WTC11 (cell line): ENCODE measurements at regions not wholly inside any gene's neighbourhood (a gene's known extent, or its start where the extent isn't known, plus 50 kb on each side); places are given as distances from the start of the nearest gene placed in this dataset.

Source experiments
- CTCF ChIP-seq: fragments of 200-600 bp; IDR thresholded peaks from 2 replicates; pipeline ENCODE4 v1.8.0; 2022; ENCODE audit warnings: antibody characterized with exemption
- E2F4 ChIP-seq: sonication (generic); formaldehyde crosslinking; IDR thresholded peaks from 2 replicates; pipeline ENCODE4 v1.8.1; 2022; ENCODE audit warnings: low read depth, mild to moderate bottlenecking, moderate library complexity, missing genetic modification reagents, borderline replicate concordance
- NR3C1 ChIP-seq: sonication (generic); formaldehyde crosslinking; conservative IDR thresholded peaks from 2 replicates; pipeline ENCODE4 v1.8.1; 2023; ENCODE audit warnings: low read depth, mild to moderate bottlenecking, missing genetic modification reagents
- PRRX2 ChIP-seq: fragments of 250-450 bp; sonication (Bioruptor Pico); IDR thresholded peaks from 2 replicates; pipeline ENCODE4 v1.8.0; 2021; ENCODE audit warnings: mild to moderate bottlenecking
- RELA ChIP-seq: sonication (generic); formaldehyde crosslinking; IDR thresholded peaks from 2 replicates; pipeline ENCODE4 v1.8.1; 2022; ENCODE audit warnings: missing genetic modification reagents, mild to moderate bottlenecking, borderline replicate concordance
- SMAD3 ChIP-seq: sonication (generic); formaldehyde crosslinking; IDR thresholded peaks from 2 replicates; pipeline ENCODE4 v1.8.0; 2022; ENCODE audit warnings: missing genetic modification reagents, mild to moderate bottlenecking, borderline replicate concordance
- SP1 ChIP-seq: sonication (generic); formaldehyde crosslinking; conservative IDR thresholded peaks from 2 replicates; pipeline ENCODE4 v1.8.1; 2022; ENCODE audit warnings: missing genetic modification reagents
- USF2 ChIP-seq: sonication (generic); formaldehyde crosslinking; IDR thresholded peaks from 2 replicates; pipeline ENCODE4 v1.8.1; 2023; ENCODE audit warnings: mild to moderate bottlenecking, missing genetic modification reagents, moderate library complexity
- ZMAT4 ChIP-seq: fragments of 250-450 bp; sonication (Bioruptor Pico); IDR thresholded peaks from 2 replicates; pipeline ENCODE4 v1.9.0; 2021; ENCODE audit warnings: mild to moderate bottlenecking
- ZNF396 ChIP-seq: fragments of 250-450 bp; sonication (Bioruptor Pico); IDR thresholded peaks from 2 replicates; pipeline ENCODE4 v1.8.0; 2021; ENCODE audit warnings: mild to moderate bottlenecking, moderate library complexity, borderline replicate concordance

GRCh38 chr2:15049096-15049993 is 416.8 kb downstream of the LRATD1 start:
- TF ChIP-seq ZMAT4 (no peak), CTCF (no peak), NR3C1 (CRISPR knock-in tag) (no peak), ZNF396 (CRISPR knock-in tag) (no peak), USF2 (CRISPR knock-in tag) (no peak), PRRX2 (no peak), RELA (CRISPR knock-in tag) (no peak), SMAD3 (CRISPR knock-in tag) (no peak), SP1 (no peak), E2F4 (CRISPR knock-in tag) (no peak)
